ENCODE measurements at regions not wholly inside any gene's neighbourhood (a gene's known extent, or its start where the extent isn't known, plus 50 kb on each side); places are given as distances from the start of the nearest gene placed in this dataset.

- peak overlapping the region; percentile 9 to 55 for H3K27ac ChIP-seq (ENCODE audit: low read depth in 2 of 2, low read length in 2 of 2)
- intact Hi-C loops (cut with DNase I), result no loop called here
- no peak for FAIRE-seq
These were observed 181.9 kb upstream of the CCN2 start for GRCh38 chr6:132132924-132133639.

DNA sequence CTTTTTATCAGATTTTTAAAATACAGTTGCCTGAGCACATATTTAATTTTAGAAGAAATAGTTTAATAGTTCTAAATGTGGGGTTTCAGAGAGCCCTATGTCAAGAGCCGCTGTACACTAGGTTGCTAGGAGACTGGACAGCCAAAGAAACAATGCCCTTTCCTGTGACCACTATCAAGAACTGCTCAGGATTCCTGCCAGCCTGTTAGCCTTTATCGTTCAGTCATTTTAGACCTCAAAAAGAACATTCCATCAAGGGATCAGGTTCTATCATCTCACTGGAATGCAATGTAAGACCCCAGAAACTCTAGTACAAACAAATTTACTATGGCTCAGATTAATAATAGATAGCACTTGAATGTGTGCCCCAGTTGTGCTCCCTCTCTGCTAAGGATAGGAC, 181.2 kb upstream of the CCN2 start:
- TF ChIP-seq, protein P1, sequence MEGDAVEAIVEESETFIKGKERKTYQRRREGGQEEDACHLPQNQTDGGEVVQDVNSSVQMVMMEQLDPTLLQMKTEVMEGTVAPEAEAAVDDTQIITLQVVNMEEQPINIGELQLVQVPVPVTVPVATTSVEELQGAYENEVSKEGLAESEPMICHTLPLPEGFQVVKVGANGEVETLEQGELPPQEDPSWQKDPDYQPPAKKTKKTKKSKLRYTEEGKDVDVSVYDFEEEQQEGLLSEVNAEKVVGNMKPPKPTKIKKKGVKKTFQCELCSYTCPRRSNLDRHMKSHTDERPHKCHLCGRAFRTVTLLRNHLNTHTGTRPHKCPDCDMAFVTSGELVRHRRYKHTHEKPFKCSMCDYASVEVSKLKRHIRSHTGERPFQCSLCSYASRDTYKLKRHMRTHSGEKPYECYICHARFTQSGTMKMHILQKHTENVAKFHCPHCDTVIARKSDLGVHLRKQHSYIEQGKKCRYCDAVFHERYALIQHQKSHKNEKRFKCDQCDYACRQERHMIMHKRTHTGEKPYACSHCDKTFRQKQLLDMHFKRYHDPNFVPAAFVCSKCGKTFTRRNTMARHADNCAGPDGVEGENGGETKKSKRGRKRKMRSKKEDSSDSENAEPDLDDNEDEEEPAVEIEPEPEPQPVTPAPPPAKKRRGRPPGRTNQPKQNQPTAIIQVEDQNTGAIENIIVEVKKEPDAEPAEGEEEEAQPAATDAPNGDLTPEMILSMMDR (IDR thresholded peaks at IDR 0.05; ENCODE audit: borderline replicate concordance, extremely low read depth, insufficient read depth), result no peak
- H3K27ac ChIP-seq (ENCODE audit: low read depth in 2 of 2, low read length in 2 of 2), result peak overlapping the region in 1 of 2 donors; percentile 89
- FAIRE-seq (no peak), DNase-seq (peak in 1 of 5 donors; percentile 35)
- no peak overlapping the region for H3K4me3 ChIP-seq (ENCODE audit: low read length in 3 of 3)
- peaks cover 0 to 2% (median 0%) of the 10 kb centered on the region in 3 donors for H3K4me1 ChIP-seq (ENCODE audit: control insufficient read depth in 2 of 3, insufficient read depth in 2 of 3, low read depth in 1 of 3, low read length in 3 of 3)
- H3K27me3 ChIP-seq (ENCODE audit: control insufficient read depth, insufficient read depth, low read length), result no peaks in the 10 kb centered on the region
- intact Hi-C loops (cut with DNase I), result no loop called here
- H3K9ac ChIP-seq (ENCODE audit: low read length in 3 of 3), result no peak overlapping the region
- no peaks in the 10 kb centered on the region for H3K9me3 ChIP-seq (ENCODE audit: control insufficient read depth in 2 of 3, insufficient read depth in 1 of 3, low read length in 3 of 3)
- H3K36me3 ChIP-seq (ENCODE audit: control insufficient read depth in 2 of 3, insufficient read depth in 3 of 3, low read length in 3 of 3), result no peaks in the 10 kb centered on the region

More at GRCh38 chr6:132132924-132133639, 181.9 kb upstream of the CCN2 start:
- Histone ChIP-seq H3K4me1 (ENCODE audit: control insufficient read depth in 2 of 3, insufficient read depth in 2 of 3, low read depth in 1 of 3, low read length in 3 of 3) (peaks cover 0 to 2% (median 0%) of the 10 kb centered on the region in 3 donors), H3K36me3 (ENCODE audit: control insufficient read depth in 2 of 3, insufficient read depth in 3 of 3, low read length in 3 of 3) (no peaks in the 10 kb centered on the region), H3K4me3 (ENCODE audit: low read length in 3 of 3) (no peak overlapping the region), H3K27me3 (ENCODE audit: control insufficient read depth, insufficient read depth, low read length) (no peaks in the 10 kb centered on the region), H3K9ac (ENCODE audit: low read length in 3 of 3) (no peak overlapping the region), H3K9me3 (ENCODE audit: control insufficient read depth in 2 of 3, insufficient read depth in 1 of 3, low read length in 3 of 3) (no peaks in the 10 kb centered on the region)
- DNase-seq, result peak in 1 of 5 donors; percentile 2
- TF ChIP-seq, protein P1 (IDR thresholded peaks at IDR 0.05; ENCODE audit: borderline replicate concordance, extremely low read depth, insufficient read depth), result no peak

- TF ChIP-seq, protein P1 (IDR thresholded peaks at IDR 0.05; ENCODE audit: borderline replicate concordance, extremely low read depth, insufficient read depth), result no peak
- no peaks in the 10 kb centered on the region for H3K36me3 ChIP-seq (ENCODE audit: control insufficient read depth in 2 of 3, insufficient read depth in 3 of 3, low read length in 3 of 3)
- H3K9ac ChIP-seq (ENCODE audit: low read length in 3 of 3), result no peak overlapping the region
- intact Hi-C loops (cut with DNase I), result no loop called here
- no peaks in the 10 kb centered on the region for H3K27me3 ChIP-seq (ENCODE audit: control insufficient read depth, insufficient read depth, low read length)
- FAIRE-seq (no peak), DNase-seq (peak in 1 of 5 donors; percentile 20)
- no peaks in the 10 kb centered on the region for H3K9me3 ChIP-seq (ENCODE audit: control insufficient read depth in 2 of 3, insufficient read depth in 1 of 3, low read length in 3 of 3)
- peak overlapping the region in 1 of 2 donors; percentile 89 for H3K27ac ChIP-seq (ENCODE audit: low read depth in 2 of 2, low read length in 2 of 2)
- H3K4me1 ChIP-seq (ENCODE audit: control insufficient read depth in 2 of 3, insufficient read depth in 2 of 3, low read depth in 1 of 3, low read length in 3 of 3), result peaks cover 0 to 2% (median 0%) of the 10 kb centered on the region in 3 donors
- no peak overlapping the region for H3K4me3 ChIP-seq (ENCODE audit: low read length in 3 of 3)
These were observed 180.6 kb upstream of the CCN2 start for GRCh38 chr6:132131758-132132157.

All from kidney (tissue), 13 donors.